GM18499 (cell line): ENCODE measurements at regions not wholly inside any gene's neighbourhood (a gene's known extent, or its start where the extent isn't known, plus 50 kb on each side); places are given as distances from the start of the nearest gene placed in this dataset.

ENCODE experiments used
- ATAC-seq: cut with Tn5 transposase; IDR thresholded peaks from one replicate; pipeline ENCODE4 v1.9.1; 2021; ENCODE audit warnings: moderate number of reproducible peaks; ENCODE audit not compliant: insufficient read depth, unreplicated experiment

DNA sequence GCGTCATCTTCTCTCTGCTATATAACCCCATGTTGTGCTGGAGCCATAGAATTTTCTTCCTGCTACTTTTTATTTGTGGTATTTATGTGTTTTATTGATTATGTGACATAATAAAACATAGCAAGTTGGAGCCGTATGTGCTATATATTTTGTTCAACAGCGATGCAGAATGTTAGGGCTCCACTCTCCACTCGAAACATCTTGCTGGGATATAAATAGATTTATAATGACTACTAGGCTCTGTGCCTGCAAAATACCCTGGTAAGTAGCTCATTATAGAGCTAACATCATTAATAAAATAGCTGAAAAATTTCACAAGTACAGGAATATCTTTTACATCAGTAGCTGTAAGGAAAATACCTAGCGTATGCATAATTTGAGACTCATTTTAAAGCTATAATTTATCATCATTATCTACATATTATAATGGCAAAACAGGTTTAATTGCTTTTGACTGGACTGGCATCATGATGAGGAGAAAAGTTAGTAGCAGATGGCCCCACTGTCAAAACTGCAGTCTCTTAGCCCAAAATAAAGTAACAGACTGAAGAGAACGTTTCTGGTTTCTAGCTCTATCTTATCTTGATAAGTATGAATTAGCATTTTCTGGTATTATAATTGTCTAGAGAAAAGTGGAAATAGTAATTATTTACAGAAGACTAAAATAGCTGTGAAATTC, 263.0 kb downstream of the NEDD1 start:
- no peak for ATAC-seq

GRCh38 chr12:97173688-97174410, 266.8 kb downstream of the NEDD1 start:
- ATAC-seq, result no peak

DNA sequence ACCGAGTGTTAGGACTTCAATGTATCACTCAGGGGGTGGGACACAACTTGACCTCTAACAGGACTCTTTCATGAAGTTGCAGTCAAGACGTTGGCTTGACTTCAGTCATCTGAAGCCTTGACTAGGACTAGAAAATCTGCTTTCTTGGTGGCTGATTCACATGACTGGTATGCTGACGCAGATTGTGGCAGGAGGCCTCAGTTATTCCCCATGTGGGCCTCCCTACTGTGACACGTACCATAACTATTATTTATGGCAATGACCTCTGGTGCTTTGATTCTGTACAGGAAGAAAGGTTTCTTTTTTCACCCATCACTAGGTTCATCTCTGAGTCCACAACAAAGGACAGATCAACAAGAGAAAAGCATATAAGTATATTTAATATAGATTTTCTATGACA, 270.4 kb downstream of the NEDD1 start:
- ATAC-seq, result no peak

- no peak for ATAC-seq
Measured at GRCh38 chr12:97181571-97182265, 274.7 kb downstream of the NEDD1 start.

GRCh38 chr12:97182769-97183168, 275.7 kb downstream of the NEDD1 start:
- ATAC-seq, result no peak

DNA sequence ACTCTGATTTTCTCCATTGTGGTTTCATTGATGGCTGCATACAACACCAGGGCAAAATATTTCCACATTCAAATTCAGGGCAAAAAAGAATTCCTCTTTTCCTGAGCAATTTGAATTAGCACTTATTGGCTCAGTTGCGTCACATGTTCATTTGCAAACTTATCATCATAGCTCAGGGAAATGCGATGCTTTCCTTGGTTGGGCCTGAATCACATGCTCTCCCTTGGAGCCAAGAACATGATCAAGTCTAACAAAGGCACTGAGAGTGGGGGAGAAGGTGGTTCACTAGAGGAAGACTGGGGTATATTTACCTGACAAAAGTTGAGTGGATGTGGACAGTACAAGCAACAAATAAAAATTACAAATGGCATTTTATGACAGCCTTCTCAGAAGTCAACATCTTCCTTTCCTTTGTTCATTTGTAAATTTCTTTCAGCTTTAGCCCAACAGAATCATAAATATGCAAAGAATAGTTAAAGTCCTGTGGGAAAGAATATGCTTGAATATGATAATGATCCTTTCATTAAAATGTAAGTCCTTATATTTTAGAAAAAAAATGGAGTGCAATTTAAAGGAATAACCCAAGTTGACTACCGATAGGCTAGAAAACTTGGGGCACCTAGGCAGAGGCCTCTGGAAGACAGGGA, 277.2 kb downstream of the NEDD1 start:
- no peak for ATAC-seq

GRCh38 chr12:97185567-97185966, 277.0 kb upstream of the RMST start:
- no peak for ATAC-seq

DNA sequence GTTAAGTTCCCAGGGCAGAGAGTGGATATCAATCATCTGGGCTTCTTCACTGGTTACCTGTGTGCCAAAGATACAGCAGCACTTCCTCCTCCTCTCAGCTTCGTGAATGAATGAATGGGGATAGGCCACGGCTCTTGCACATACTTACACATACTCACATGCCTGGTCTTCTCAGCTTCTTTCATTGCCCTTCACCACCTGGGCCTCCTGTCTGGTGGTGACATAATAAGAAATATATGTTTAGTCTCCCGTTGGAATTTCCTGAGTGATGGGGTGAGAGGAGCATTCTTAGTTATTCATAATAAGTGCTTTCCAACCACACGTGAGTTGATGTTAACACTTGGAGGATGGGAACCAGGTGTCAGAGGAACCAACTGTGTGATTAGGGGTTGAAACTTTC, 268.1 kb upstream of the RMST start:
- ATAC-seq, result no peak

GRCh38 chr12:97200181-97200580, 262.4 kb upstream of the RMST start:
- no peak for ATAC-seq

GRCh38 chr12:97203408-97203807, 259.2 kb upstream of the RMST start:
- ATAC-seq, result no peak

DNA sequence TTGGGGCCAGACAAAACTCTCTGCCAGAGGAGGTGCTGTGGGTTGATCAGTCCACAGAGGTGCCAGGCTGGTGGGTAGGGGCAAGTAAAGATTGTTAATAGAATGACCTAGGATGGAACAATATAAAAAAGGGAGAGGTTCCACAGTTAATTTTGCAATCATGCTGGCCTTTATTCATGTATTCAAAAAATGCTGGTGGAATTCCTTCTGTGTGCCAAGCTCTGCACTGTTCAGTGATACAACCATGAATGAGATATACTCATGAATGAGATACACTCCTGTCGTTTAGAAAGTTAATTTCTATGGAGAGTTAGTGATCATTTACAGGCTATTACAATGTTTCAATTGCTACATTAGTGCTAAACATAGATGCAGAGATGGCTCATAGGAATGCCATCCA, 252.6 kb upstream of the RMST start:
- ATAC-seq, result no peak

GRCh38 chr12:97211416-97211930, 251.1 kb upstream of the RMST start:
- ATAC-seq, result no peak

DNA sequence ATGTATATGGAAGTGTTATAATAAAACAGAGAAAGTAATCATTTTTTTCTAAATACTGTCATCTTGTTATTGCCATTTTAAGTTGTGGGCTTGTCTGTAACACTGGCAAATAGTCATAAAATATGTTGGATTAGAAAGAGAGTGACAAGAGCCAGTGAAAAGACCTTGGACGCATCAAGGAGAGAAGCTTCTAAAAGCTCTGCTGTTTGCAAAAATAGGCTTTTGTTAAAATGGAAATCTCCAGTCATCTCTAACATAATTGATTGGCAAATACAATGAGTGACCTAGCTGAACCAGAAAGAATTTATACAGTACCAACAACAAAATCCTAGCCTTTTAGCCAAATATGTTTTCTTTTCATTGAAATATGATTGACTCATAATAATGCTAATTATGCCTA, 245.8 kb upstream of the RMST start:
- ATAC-seq, result no peak

DNA sequence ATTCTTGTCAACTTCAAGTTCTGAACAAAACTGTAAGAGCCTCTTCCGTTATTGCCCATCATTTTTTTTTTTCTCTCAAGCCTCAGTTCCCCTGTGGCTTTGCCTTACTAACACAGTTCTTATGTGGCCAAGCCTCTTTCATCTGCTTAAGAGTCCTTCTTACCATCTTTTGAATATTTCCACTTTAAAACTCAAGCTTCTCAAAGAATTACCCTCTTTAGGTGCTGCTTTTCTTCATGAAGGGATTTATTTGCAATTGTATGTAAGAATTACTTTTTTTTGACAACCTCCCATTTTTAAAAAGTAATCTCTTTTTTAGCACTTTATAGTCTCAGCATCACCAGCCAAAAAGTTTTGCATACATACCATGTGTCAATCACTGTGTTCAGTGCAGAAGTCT, 240.2 kb upstream of the RMST start:
- no peak for ATAC-seq

- ATAC-seq, result no peak
Measured at GRCh38 chr12:97223419-97223818, 239.2 kb upstream of the RMST start.

GRCh38 chr12:97229004-97229403, 233.6 kb upstream of the RMST start:
- no peak for ATAC-seq

- ATAC-seq, result no peak
Measured at GRCh38 chr12:97235102-97235501, 227.5 kb upstream of the RMST start.

GRCh38 chr12:97246368-97246767, 216.2 kb upstream of the RMST start:
- no peak for ATAC-seq

DNA sequence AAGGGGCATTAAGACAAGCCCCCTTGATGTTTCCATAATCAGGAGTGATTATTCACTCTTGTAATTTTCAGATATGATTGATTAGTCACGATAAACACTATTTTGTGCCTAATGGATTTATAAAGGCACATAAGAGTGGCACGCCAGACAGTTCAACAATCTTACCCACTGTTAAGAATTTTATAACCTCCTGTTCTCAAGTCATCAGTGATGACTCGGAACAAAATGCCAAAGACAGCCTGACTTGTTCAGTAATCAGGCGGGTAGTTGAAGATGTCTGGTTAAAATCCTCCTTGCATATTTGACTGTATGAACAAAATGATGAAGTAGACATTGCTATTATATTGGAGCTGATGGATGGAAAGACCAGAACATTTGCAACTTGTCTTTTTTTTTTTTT, 212.1 kb upstream of the RMST start:
- ATAC-seq, result no peak

DNA sequence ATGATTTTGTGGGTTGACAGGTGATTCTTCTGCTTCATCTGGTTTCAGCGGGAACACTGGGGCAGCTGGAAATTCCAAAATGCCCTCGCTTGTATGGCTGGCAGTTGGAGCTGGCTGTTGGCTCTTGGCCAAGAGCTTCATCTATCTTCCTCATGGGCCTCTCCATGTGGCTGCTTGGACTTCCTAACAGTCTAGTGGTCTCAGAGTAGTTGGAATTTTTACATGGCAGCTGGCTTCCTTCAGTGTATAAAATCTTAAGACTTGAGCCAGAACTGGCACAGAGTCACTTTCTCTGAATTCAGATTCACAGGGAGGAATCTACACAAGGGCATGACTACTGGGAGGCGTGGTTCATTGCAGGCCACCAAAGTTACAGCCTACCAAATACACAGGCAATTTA, 204.9 kb upstream of the RMST start:
- no peak for ATAC-seq

- no peak for ATAC-seq
Measured at GRCh38 chr12:97259098-97259497, 203.5 kb upstream of the RMST start.
